ENCODE measurements at regions not wholly inside any gene's neighbourhood (a gene's known extent, or its start where the extent isn't known, plus 50 kb on each side); places are given as distances from the start of the nearest gene placed in this dataset.

GRCh38 chr18:46301081-46301480 lies 196.9 kb downstream of the HAUS1 start:
- no peak for TF ChIP-seq CTCF (IDR thresholded peaks at IDR 0.05 in 8 of 11, conservative IDR thresholded peaks at IDR 0.05 in 3 of 11)
- TF ChIP-seq POLR2AphosphoS5 (IDR thresholded peaks at IDR 0.05) = no peak
- no peak for TF ChIP-seq POLR2A (IDR thresholded peaks at IDR 0.05)

Measured in spleen (tissue), 7 donors.